HepG2 (cell line): ENCODE measurements at regions not wholly inside any gene's neighbourhood (a gene's known extent, or its start where the extent isn't known, plus 50 kb on each side); places are given as distances from the start of the nearest gene placed in this dataset.

ENCODE experiments used
- CEBPB ChIP-seq: IDR thresholded peaks from 2 replicates; pipeline ENCODE4 v1.6.1; 2011; ENCODE audit warnings: low read depth, low read length, improper control_type of control experiment, borderline replicate concordance
- GABPB1 ChIP-seq: IDR thresholded peaks from 2 replicates; pipeline ENCODE4 v1.6.1; 2016; ENCODE audit warnings: mild to moderate bottlenecking, missing genetic modification reagents, moderate library complexity, missing compliant biosample characterization
- JUND ChIP-seq: sonication (generic); formaldehyde crosslinking; IDR thresholded peaks from 2 replicates; pipeline ENCODE4 v1.8.0; 2022; ENCODE audit warnings: mild to moderate bottlenecking, missing genetic modification reagents

GRCh38 chr13:51532736-51533197 is 51.5 kb upstream of the WDFY2 start:
- no peak for TF ChIP-seq CEBPB
- TF ChIP-seq GABPB1, result no peak
- no peak for TF ChIP-seq JUND (CRISPR knock-in tag)
